ENCODE measurements at regions not wholly inside any gene's neighbourhood (a gene's known extent, or its start where the extent isn't known, plus 50 kb on each side); places are given as distances from the start of the nearest gene placed in this dataset.
"Not testable (repeated sequence)": the region's sequence is repeated elsewhere in the genome, so short reads cannot be mapped to it uniquely, and the experiment has no call there.

DNA sequence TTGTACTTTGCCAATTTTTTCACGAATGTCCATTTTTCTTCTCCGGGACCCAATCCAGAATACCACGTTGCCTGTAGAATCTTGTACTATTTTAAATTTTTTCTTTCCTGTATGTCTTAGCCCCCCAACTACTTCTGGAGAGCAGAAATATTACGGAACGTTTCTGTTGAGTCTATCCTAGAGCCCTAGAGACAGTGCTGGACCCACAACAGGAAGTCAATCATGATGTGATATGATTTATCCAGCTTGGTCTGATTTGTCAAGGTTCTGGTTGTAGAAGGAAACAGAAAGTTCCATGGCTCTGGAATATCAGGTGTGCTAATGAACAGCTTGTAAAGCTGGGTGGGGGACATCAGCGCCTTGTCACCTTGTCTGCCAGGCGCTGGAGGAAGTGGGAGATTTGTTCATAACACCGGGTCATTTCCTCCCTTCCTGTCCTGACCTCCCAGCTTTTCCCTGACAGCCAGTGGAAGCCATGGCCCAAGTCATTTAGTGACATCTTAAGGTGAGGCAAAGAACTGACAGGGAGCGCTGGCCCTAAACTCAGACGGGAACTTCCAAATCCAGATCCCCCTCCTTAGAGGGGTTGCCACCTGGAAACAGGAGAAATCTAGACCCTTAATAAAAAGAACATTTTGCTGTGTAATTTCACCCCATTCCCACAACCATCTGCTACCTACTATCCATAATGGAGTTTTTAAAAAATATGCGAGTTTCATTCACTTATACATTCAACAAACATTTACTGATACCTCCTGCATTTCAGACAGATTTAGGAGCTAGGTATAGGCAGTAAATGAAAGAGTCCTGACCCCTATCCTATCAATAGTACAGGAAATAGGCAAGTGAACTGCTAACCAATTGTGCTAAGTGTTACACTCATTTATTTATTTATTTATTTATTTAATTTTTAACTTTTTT, 130.5 kb downstream of the ZFP64 start:
- 53 to 63% methylated on average over 11 of the region's 11 CpGs for WGBS, 2 donors
- Histone ChIP-seq H3K4me3 (no peak overlapping the region), H3K27me3 (no peaks in the 10 kb centered on the region), H3K4me1 (no peaks in the 10 kb centered on the region), H3K9me3 (no peaks in the 10 kb centered on the region), H3K27ac (no peak overlapping the region), H3K36me3 (ENCODE audit: low read depth, missing control alignments) (no peaks in the 10 kb centered on the region)
- no peak for TF ChIP-seq POLR2A (IDR thresholded peaks at IDR 0.05)
- TF ChIP-seq, protein P1, sequence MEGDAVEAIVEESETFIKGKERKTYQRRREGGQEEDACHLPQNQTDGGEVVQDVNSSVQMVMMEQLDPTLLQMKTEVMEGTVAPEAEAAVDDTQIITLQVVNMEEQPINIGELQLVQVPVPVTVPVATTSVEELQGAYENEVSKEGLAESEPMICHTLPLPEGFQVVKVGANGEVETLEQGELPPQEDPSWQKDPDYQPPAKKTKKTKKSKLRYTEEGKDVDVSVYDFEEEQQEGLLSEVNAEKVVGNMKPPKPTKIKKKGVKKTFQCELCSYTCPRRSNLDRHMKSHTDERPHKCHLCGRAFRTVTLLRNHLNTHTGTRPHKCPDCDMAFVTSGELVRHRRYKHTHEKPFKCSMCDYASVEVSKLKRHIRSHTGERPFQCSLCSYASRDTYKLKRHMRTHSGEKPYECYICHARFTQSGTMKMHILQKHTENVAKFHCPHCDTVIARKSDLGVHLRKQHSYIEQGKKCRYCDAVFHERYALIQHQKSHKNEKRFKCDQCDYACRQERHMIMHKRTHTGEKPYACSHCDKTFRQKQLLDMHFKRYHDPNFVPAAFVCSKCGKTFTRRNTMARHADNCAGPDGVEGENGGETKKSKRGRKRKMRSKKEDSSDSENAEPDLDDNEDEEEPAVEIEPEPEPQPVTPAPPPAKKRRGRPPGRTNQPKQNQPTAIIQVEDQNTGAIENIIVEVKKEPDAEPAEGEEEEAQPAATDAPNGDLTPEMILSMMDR (IDR thresholded peaks at IDR 0.05), result peak in 1 of 3 experiments; percentile 23
- intact Hi-C loops (cut with DNase I; ENCODE audit: low total_unique reads), result no loop called here
- DNase-seq, result peak; percentile 40

DNA sequence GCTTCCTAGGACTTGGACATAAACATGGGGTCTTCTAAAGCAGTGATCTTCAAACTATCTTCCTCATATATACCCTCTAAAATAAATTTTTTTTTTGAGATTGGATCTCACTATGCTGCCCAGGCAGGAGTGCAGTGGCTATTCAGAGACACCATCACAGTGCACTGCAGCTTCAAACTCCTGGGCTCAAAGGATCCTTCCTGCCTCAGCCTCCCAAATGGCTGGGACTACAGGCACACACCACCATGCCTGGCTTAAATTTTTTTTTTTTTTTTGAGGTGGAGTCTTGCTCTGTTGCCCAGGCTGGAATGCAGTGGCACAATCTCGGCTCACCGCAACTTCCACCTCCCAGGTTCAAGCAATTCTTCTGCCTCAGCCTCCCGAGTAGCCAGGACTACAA, 134.4 kb downstream of the ZFP64 start:
- H3K4me3 ChIP-seq; H3K27me3 ChIP-seq; H3K27ac ChIP-seq; H3K9me3 ChIP-seq; intact Hi-C loops (cut with DNase I; ENCODE audit: low total_unique reads); DNase-seq; H3K36me3 ChIP-seq (ENCODE audit: low read depth, missing control alignments); H3K4me1 ChIP-seq: not testable (repeated sequence)
- WGBS, 2 donors, result 96 to 100% methylated on average over 3 of the region's 3 CpGs

DNA sequence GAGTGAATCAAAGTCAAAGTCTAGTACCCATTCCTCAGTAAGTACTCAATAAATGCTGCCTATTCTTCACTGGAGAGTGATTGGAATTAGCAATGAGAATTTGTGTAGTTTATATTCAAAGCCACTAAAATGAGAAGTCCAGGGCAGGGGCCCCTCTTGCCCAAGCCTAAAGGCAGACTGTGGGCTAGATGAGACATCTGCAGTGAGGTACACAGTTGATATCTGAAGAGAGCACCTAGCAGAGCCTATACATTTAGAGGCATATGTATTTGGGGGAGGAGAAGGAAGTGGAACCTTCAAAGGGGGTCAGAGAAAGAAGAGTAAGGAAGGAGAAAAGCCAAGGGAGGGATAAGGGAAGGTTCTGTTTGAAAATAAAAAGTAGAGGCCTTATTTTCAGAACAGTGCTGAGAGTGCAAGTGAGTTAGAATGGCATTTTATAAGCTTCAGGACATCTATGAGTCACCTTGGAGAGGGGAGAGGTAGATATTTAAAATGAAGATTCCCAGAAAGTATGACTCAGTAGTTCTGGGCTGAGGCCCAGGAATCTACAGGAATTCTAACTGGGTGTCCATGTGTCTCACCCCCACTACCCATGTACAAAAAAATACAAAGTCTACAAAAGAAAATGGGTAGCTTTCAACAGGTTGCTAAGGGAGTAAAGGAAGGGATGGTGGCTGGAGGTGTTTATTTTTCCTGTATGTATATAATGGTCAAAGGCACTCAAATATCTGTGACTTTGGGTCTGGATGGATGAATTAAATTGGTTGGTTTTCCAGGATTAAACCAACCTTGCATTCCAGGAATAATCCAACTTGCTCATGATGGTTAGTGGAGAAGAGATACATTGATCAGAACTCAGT, 135.1 kb downstream of the ZFP64 start:
- Histone ChIP-seq H3K4me3 (no peak overlapping the region), H3K36me3 (ENCODE audit: low read depth, missing control alignments) (no peaks in the 10 kb centered on the region), H3K9me3 (no peaks in the 10 kb centered on the region), H3K27ac (no peak overlapping the region), H3K27me3 (no peaks in the 10 kb centered on the region), H3K4me1 (no peaks in the 10 kb centered on the region)
- intact Hi-C loops (cut with DNase I; ENCODE audit: low total_unique reads), result no loop called here
- no peak for TF ChIP-seq POLR2A (IDR thresholded peaks at IDR 0.05)
- TF ChIP-seq, protein P1 (IDR thresholded peaks at IDR 0.05), result no peak
- no peak for DNase-seq

DNA sequence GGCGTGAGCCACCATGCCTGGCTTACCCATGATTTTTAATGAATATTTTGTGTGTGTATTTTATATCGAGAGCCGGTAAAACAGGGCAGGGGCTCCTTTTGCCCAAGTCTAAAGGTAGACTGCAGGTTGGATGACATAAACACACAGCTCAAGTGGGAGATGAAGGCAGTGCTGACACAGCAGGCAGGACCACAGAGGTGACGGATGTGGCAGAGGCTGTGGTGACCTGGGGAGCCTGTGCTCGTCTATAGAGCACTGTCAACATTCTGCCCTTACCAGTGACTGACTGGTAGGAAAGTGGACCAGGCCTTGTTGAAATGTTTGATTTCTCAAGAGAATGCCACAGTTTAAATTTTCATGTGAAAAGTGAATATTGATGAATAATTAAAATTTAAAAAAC, 137.5 kb downstream of the ZFP64 start:
- Histone ChIP-seq H3K27me3 (no peaks in the 10 kb centered on the region), H3K9me3 (no peaks in the 10 kb centered on the region), H3K4me3 (no peak overlapping the region), H3K36me3 (ENCODE audit: low read depth, missing control alignments) (no peaks in the 10 kb centered on the region), H3K4me1 (no peaks in the 10 kb centered on the region), H3K27ac (no peak overlapping the region)
- 98 to 100% methylated on average over 5 of the region's 5 CpGs for WGBS, 2 donors
- DNase-seq, result no peak
- intact Hi-C loops (cut with DNase I; ENCODE audit: low total_unique reads), result no loop called here
- TF ChIP-seq POLR2A (IDR thresholded peaks at IDR 0.05), result no peak
- TF ChIP-seq, protein P1 (IDR thresholded peaks at IDR 0.05), result no peak

DNA sequence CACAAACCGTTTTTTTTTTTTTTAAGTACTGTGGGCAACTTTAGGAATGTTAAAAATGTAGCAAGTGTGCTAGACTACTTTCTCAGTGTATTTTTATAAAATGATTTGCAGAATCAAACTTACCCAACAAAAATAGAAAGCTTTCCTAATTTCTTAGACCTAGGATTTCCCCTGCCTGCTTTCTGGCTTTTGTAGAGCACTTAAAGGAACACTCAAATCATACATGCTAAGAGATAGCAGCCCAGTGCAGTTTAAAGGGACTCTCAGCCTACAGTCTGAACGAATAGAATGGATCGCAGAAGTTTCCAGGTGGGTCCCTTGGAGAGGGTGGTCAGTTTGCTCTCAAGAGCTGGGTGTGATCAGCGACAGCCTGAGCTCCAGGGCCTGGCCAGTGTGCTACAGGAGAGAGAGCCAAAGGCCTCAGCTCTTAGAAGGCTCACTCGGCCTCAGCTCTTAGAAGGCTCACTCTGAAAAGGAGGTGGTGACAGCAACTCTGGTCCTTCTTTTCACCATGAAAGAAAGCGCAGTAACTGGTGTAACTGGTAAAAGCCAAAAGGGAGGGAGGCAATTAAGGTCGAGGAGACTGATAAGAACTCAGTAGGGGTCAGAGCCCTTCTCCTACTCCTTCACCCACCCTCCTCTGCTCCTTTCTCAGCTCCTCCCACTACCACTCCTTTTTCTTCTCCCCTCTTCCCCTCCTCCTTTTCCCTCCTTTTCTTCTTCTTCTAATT, 142.4 kb downstream of the ZFP64 start:
- 38 to 43% methylated on average over 7 of the region's 7 CpGs for WGBS, 2 donors
- intact Hi-C loops (cut with DNase I; ENCODE audit: low total_unique reads), result no loop called here
- TF ChIP-seq POLR2A (IDR thresholded peaks at IDR 0.05), result no peak
- TF ChIP-seq, protein P1 (IDR thresholded peaks at IDR 0.05), result no peak
- H3K36me3 ChIP-seq (ENCODE audit: low read depth, missing control alignments), result no peaks in the 10 kb centered on the region
- H3K4me3 ChIP-seq, result no peak overlapping the region
- DNase-seq, result no peak
- no peaks in the 10 kb centered on the region for H3K27me3 ChIP-seq
- no peaks in the 10 kb centered on the region for H3K4me1 ChIP-seq
- H3K27ac ChIP-seq, result no peak overlapping the region
- H3K9me3 ChIP-seq, result no peaks in the 10 kb centered on the region

Data from testis (tissue), 2 donors.